HG03432 (cell line): ENCODE measurements at regions not wholly inside any gene's neighbourhood (a gene's known extent, or its start where the extent isn't known, plus 50 kb on each side); places are given as distances from the start of the nearest gene placed in this dataset.
"Not testable (repeated sequence)": the region's sequence is repeated elsewhere in the genome, so short reads cannot be mapped to it uniquely, and the experiment has no call there.

Source experiments
- ATAC-seq: cut with Tn5 transposase; IDR thresholded peaks from one replicate; pipeline ENCODE4 v1.9.1; 2021; ENCODE audit warnings: mild to moderate bottlenecking, moderate library complexity; ENCODE audit not compliant: unreplicated experiment

DNA sequence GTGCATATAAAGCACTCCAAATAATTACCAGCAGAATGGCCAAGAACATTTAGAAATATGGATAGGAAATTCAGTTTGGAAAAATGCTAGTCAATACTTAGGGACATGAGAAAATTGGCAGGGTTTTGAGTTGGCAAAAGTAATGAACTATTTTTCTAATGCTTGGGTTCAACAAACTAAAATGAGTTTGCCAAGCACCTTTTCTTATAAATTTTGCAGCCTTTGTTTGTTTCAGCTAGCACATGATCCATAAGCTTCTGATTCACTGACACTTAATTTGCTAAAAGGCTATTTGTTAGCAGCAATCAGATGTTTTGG, 324.8 kb downstream of the QKI start:
- ATAC-seq, result no peak

DNA sequence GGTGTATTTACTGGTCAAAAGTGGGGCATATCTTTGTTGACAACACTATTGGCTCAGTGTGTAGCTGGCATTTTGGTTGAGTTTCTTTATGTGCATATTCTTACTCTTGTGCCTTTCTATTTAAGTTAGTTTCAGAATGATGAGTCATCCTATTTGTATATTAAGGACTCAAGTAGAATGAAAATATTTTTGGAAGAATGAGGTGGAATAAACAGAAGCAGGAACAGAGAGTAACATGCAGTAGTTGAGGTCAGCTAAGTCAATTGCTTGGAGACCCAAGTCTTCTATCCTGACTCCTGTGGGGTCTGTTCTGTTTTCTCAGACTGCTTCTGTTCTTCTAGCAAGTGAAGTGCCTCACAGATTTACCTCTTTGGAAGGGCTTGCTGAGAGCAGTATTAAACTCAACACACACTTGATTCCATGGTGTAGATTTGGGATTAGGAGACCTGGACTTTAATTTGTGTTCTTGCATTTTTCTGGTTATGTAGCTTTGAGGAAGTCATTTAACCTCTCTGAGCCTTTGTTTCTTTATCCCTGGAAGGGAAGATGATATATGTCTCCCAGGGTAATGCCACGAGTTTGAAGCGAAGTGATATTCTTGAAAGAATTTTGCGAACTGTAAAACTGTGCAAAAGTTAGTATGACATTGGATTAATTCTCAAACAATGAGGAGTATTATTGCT, 324.3 kb downstream of the QKI start:
- ATAC-seq, result peak; percentile 81

GRCh38 chr6:163738304-163738703, 323.8 kb downstream of the QKI start:
- ATAC-seq, result no peak

DNA sequence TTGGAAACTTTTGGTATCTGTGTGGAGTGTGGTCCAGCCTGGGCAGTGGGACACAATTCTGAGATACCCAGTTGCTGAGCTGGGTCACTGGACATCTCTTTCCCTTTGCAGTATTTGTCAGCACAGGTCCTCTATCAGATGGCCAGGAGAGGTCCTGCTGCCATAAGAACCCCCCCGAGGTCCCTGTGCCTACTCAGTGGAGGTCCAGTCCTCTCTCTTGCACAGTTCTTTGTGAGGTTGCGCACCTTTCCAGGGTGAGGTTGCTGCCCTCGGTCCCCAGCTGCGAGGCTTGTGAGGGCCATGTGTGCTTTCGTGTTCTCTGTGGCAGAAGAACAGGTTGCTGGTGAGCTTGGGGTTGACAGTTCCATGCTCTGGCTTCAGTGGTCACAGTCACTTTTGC, 320.6 kb downstream of the QKI start:
- no peak for ATAC-seq

GRCh38 chr6:163733061-163733460, 318.5 kb downstream of the QKI start:
- no peak for ATAC-seq

- ATAC-seq, result no peak
Measured at GRCh38 chr6:163732479-163732878, 318.0 kb downstream of the QKI start.

- ATAC-seq, result not testable (repeated sequence)
Measured at GRCh38 chr6:163732014-163732351, 317.5 kb downstream of the QKI start.

GRCh38 chr6:163731215-163732013, 316.9 kb downstream of the QKI start:
- no peak for ATAC-seq

- no peak for ATAC-seq
Measured at GRCh38 chr6:163730246-163731210, 316.0 kb downstream of the QKI start.

- ATAC-seq, result no peak
Measured at GRCh38 chr6:163729127-163729872, 314.8 kb downstream of the QKI start.

DNA sequence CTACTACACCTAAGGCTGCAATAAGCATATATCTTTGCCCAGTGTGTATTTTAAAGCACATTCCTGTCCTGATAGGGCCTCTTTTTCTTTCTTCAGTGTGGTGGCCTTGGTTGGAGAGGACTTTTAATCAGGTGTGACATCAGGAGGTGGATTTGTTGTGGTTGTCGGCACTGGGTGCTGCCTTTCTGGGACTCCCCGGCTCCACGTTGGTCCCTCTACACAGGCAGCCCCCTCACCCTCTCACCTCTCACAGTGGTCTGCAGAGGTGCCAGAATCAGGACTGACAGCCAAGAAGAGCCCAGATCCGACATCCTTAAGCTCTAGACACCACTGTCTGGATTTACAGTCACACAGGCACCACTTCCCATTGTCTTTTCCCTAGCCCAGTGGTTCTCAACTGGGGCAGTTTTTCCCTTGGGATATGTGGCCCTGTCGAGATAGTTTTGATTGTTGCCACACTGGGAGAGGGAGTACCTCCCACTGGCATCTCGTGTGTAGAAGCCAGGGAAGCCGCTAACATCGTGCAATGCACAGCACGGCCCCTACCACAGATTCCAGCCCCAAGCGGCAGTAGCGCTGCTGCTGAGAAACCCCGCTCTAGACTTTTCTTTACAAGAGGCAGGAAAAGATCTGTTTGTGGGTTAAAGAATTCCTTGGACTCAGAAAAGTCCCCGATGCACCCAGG, 314.1 kb downstream of the QKI start:
- ATAC-seq, result no peak

DNA sequence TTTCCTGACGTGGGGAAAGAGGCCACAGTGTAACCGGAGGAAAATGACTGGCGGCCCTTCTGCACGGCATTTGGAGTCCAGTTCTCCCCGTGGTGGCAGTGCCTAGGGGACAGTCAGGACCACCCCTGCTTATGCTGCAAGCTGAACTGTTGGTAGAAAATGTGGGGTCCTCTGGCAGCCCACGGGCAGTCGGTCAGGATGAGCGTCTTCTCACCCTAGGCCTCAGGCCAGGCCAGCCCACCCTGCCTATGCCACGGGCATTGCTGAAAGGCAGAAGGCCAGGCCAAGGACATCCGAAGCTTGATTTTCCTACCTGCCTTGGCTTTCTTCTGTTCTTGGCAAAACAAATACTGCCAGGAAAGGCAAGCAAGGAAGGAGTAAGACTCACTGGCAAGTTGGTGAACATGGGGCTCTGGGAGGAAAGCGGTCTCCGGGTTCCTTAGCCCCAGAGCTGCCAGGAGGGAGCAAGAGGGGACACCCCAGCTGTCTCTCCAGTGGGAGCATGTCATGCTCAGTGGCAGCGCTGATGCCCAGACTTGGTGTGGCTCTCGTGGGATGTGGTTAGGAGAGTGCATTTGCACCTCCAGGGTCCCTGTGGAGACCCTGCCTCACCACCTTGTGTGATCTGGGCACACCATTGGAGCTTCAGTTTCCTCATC, 311.6 kb downstream of the QKI start:
- ATAC-seq, result no peak

DNA sequence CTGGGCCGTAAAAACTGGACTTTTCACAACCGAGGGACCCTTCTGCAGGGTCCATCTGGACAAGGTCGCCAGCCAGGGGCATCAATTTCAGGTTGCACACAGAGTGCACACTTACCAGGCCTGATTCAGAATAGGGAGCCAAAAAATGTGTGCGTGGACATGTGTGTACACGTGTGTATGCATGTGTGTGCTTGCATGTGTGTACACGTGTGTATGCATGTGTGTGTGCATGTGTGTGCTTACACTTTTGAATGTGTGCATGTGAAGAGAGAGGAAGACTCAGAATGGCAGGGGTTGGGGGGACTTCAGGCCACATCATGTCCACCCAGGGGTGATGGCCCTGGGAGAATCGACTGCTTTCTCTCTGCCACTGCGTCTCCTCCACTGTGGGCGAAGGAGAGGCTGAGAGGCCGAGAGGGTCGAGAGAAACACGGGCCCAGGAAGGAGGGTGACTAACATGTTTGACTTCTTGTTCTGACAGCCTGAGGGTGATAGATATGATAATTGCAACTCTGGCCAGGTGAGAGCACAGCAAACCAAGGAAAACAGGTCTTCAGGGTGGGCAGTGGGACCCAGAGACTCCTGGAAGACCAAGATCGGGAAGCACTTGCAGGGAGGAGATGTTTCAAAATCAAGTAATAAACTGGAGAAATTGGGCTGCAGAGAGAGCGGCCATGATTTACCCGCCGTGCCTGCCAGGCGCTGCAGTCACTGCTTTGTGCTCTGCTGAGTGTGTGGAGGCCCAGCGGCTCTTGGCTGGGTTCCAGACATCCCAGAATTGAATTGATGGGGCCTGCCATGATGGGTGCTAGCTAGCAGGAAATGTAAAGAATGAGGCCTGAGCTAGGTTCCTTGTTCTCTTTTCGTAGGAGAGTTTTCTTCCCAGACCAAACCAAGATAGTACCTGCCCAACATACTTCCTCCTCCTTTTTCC, 310.8 kb downstream of the QKI start:
- no peak for ATAC-seq

- no peak for ATAC-seq
Measured at GRCh38 chr6:163724196-163724595, 309.7 kb downstream of the QKI start.

DNA sequence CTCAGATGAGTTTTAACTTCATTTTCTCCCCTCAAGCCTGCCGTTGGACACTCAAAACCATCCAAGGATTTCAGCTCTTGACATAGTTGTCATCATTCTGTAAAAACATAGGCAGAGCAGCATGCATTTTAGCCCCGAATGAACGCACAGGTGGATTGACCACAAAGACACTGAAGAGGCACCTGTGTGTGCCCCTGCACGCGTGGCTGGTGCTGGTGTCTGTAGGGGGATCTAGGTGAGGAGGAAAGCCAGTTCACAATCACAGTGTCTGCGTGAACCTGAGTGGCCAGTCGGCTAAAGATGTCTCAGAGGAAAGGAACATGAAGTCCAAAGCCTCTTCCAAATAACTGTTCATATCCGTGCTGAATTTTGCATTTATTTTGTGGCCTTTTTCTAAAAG, 309.2 kb downstream of the QKI start:
- ATAC-seq, result no peak

DNA sequence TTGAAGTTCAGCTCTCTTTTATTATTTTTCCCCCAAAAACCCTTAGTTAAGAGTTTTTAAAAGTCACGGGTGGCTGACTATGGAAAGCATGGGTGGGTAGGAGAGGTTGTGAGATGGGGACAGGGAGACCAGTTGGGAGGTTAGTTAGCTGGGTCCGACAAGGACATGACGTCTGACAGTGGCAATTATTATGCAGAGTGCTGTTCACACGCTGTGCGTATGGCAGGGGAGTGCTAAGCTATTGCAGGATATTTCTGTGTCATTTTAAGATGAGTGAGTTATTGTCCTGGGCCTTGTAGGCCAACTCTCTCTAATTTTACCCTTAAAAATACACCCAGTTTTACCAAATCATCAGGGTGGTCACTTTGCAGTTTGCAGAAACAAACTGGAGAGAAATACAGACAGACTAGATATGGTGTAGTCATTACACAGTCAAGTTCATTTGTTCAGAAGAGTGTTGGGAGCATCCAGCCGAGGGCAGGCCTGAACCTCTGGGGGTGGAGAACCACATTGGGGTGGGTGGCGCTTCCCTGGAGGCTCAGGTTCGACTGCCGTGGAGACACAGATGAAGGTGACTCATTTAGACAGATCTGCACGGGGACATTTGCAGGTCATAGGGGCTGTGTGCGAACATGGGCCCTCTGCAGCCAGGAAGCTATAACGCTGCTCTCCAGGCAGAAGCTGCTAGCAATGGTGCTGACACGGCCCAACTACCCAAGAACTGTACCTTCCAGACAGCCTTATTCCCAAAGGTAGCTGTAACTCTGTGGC, 307.6 kb downstream of the QKI start:
- ATAC-seq, result no peak

DNA sequence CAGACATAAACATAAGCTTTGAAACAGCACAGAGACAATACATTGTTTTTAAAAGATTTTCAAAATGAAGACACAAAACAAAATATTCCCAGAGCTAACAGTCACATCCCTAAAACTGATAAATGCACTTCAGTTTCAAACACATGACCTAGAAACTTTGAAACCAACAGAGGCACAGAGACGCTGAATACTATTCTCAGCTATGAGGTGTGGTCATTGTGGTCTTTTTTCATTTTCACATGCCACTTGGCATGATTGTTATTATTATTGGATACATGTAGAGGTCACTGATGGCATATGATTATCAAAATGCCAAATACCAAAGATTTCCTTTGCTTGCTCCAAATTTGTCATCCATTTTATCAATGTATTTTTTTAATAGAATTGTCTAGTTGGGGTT, 306.9 kb downstream of the QKI start:
- ATAC-seq, result no peak
